Stimulated activated naive CD8-positive, alpha-beta T cell treated with anti-CD3 and anti-CD28 coated beads, Interleukin-15, Interleukin-2, amounts not matched to agents 100 U/mL and 50 U/mL, for 24 hours (primary cell): ENCODE measurements at regions not wholly inside any gene's neighbourhood (a gene's known extent, or its start where the extent isn't known, plus 50 kb on each side); places are given as distances from the start of the nearest gene placed in this dataset.

ENCODE experiments used
- ATAC-seq: fragments of 150-1000 bp; cut with Tn5 transposase; one replicate; pipeline ENCODE4 v1.10.0; 2021
- DNase-seq: peaks from one replicate; pipeline ENCODE4 v3.0.0; 2021

GRCh38 chr6:138580040-138580439 lies 80.7 kb upstream of the NHSL1 start:
- no peak for ATAC-seq
- DNase-seq: no peak

DNA sequence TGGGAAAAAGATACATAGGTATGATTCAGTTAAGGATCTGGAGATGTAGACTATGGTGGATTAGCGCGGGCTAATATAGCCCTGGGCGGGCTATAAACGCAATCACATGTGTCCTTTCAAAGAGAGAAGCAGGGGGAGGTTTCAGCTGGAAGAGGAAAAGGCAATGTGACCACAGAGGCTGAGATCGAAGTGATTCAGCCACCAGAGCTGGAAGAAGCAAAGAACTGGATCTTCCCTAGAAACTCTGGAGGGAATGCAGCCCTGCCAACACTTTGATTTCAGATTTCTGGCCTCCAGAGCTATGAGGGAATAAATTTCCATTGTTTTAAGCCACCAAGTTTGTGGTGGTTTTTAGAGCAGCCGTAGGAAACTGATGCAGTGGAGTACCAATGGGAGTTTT lies 81.5 kb upstream of the NHSL1 start:
- DNase-seq (no peak), ATAC-seq (no peak)

- DNase-seq: no peak
Observed at GRCh38 chr6:138582573-138582972, 83.3 kb upstream of the NHSL1 start.

DNA sequence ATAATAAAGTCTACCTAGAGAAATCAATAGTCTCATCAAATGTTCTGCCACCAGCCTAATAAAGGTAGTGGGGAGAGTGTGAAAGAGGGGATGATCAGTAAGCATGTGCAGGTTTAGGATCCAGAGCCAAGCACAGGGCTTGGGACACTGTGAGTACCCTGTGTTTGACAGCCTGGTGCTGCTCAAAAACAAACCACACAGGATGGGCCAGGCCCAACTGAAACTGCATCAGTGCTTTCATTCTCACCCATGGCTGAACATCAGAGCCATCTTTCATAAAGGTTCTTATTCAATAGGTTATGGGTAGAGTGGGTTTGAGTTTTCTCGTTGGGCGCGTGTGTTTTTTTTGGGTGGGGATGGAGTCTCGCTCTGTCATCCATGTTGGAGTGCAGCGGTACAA lies 87.3 kb upstream of the NHSL1 start:
- ATAC-seq (no peak), DNase-seq (no peak)

More at GRCh38 chr6:138582573-138582972, 83.3 kb upstream of the NHSL1 start:
- ATAC-seq: no peak

GRCh38 chr6:138588805-138589434 lies 89.6 kb upstream of the NHSL1 start:
- no peak for ATAC-seq
- peak; percentile 51 for DNase-seq

DNA sequence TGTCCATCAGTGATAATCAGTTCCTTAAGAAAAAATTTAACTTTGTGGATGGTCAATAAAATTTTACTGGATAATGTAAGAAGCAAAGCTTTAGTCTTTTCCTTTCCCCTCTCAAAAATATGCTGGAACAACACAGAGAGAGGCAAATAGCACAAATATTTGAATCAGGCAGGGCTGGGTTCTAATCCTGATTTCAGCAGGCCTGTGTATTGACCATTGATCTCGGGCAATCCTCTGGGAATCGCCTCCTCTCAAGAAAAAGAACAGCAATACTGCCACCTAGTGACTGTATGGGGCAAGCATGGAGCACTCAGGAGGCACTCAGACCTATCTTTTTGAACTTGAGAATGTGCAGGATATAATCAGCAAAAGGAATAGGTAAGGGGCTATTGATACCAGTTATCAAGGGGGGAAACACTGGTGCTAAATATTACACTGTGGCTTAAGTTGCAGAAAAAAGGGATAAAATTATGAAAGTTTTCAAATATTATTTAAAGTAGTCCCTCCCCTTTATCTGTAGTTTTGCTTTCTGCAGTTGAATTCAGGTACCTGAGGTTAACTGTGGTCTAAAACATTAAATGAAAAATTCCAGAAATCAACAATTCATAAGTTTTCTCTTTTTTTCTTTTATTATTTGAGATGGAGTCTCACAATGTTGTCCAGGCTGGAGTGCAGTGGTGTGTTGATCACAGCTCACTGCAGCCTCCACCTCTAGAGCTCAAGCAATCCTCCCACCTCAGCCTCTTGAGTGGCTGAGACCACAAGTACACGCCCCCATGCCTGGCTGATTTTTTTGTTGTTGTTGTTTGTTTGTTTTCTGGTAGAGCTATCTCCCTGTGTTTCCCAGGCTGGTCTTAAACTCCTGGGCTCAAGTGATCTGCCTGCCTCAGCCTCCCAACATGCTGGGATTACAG lies 91.8 kb upstream of the NHSL1 start:
- DNase-seq: peak; percentile 49
- ATAC-seq: no peak

- DNase-seq (no peak), ATAC-seq (no peak)
Observed at GRCh38 chr6:138592749-138593123, 93.4 kb upstream of the NHSL1 start.

GRCh38 chr6:138593124-138593877 lies 94.0 kb upstream of the NHSL1 start:
- peak; percentile 95 for ATAC-seq
- DNase-seq: peak; percentile 47

DNA sequence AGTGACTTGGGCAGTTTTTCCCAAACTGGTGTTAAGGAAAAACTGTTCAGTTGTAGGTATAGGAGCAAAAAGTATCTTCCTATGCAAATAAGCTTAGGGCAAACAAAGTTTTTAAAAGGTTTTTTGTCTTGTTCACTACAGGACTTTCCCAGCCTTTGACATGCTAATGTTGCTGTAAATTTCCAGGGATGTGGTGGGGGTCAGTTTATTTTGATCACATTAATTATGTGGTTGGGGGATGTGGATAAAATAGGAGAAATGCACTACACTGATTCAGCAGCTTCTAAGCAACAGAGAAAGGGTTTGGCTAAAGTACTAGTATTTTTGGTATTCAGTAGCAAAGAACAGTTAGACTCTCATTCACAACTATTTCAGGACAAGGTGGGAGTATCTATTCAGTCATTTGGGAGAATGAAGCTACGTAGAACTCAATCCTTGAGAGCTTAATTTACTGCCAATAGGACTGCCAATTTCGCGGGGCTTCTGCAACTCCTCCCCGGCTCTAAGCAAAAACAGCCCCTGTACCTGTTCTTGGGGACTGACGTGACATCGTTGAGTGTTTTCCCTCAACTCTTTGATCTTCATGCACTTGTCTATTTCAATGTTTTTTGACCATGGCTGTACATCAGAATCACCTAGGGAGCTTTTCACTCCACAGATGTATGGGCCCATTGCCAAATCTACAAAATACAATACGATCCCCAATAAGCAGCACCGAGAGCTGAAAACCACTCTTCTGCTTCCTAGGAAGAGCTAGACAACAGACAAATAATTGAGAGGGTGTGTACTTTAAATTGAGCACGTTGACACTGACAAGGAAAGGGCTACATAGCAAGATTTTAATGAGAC lies 94.8 kb upstream of the NHSL1 start:
- ATAC-seq: no peak
- no peak for DNase-seq

DNA sequence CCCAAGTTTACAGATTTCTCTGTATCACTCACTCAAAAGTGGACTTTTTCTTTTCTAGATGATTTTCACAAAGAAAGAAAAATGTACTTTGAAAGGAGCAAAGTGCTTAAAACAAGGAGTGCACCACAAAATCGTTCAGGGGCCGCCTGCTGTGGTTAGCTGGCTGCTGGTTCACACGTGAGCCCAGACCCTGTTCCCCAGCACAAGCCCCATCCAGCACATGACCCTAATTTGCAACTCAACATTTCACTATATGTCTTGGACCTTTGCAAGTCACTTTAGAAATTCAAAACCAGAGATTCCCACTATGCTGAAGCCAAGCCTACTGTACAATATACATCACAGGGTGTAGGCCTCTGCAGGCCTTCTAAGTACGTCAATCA lies 95.5 kb upstream of the NHSL1 start:
- ATAC-seq (no peak), DNase-seq (no peak)

DNA sequence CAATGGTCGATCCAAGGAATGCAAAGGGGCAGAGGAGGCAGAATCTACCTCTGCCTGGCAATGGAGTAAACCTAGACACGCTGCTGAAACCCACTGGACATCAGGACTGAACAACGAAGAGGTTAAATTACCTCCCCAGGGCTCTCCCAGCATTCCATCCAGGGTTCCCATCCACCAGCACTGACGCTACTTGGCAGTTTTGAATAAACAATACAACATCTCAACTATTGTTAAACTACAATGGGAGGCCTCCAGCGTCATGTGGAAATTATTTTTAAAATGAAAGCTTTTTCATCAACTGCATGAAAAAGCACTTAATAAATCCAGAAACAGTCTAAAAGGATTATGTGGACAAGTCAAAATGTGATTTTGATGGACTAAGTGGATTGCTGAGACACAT lies 96.8 kb upstream of the NHSL1 start:
- no peak for DNase-seq
- no peak for ATAC-seq

DNA sequence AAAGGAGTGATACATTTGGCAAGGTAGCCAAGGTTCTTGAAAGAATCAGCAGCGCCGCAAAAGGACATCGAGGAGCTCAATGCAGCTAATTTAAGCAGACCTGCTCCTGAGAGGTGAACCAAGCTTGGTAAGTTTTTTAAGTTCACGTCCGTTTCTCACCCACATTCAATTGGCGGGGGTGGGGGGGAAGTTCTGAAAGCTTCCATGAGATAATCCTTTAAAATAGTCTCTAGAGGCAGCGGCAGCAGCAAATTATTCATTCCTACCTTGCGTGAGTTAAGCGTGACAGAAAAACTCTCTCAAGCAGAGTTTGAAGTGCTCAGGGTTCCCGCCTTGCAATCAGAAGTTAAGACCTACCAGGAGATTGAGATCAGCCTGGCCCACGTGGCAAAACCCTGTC lies 97.3 kb upstream of the NHSL1 start:
- no peak for ATAC-seq

GRCh38 chr6:138597336-138597735 lies 98.0 kb upstream of the NHSL1 start:
- no peak for DNase-seq
- no peak for ATAC-seq

More for the DNA sequence above, 97.3 kb upstream of the NHSL1 start:
- no peak for DNase-seq

DNA sequence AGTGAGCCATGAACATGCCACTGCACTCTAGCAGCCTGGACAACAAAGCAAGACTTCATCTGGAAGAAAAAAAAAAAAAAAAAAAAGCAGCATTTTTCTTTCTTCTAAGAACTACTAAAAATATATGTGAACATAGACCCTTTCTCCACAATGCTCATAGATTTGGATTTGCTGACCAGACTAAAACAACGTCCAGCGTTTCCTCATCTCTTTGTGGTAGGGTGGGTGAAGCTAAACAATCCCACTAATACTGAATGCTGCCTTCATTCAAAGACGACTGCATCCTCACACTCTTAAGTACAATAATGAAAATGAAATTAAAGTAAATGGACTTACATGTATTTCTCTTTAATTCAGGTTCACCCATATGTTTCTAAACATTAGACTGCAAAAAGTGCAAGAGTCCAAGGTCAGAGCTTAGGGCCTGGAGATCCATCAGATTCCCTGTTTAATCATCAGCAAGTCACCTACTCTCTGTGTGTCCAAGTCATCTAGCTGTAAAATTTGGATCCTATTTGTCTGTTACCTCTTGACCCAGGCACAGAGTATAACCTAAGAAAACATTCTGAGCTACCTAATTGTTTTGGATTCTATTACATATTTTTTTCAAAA lies 99.4 kb upstream of the NHSL1 start:
- ATAC-seq: no peak
- DNase-seq: no peak

DNA sequence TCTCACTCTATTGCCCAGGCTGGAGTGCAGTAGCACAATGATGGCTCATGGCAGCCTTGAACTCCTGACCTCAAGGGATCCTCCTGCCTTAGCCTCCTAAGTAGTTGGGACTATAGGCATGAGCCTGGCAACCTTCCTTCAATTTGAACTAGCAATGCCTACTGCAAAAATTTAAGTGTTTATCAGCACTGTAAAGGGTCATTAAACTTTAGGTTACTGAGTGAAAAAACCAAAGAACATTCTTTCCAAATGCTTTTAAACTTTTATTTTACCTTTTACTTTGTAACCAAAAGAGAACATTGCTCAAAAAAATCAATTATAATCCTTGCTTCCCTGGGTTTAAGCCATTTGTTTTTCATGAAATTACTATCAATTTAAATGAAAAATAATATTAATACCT lies 101.0 kb upstream of the NHSL1 start:
- DNase-seq: no peak
- no peak for ATAC-seq

GRCh38 chr6:138600726-138601125 lies 101.4 kb upstream of the NHSL1 start:
- no peak for DNase-seq
- no peak for ATAC-seq

GRCh38 chr6:138601128-138601527 lies 101.8 kb upstream of the NHSL1 start:
- no peak for ATAC-seq
- DNase-seq: no peak

DNA sequence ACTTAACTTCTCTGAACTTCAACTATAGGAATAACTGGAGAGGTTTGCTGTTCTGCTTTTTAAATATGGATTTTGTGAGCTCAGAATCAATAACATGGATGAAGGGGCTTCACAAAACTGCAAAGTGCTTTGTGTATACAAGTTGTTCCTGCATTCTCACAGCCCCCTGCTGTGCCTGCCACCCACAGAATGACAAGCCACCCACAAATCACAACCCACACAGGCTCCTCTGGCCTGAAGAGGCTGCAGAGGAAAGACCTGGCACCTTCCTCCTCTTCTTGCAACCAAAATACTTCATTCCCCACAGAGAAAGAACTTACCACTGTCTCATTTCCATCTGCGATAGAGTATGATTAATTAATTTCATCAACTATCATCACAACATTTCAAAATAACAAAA lies 106.7 kb upstream of the NHSL1 start:
- DNase-seq: no peak
- no peak for ATAC-seq

GRCh38 chr6:138607478-138608433 lies 108.5 kb upstream of the NHSL1 start:
- no peak for ATAC-seq
- DNase-seq: no peak

DNA sequence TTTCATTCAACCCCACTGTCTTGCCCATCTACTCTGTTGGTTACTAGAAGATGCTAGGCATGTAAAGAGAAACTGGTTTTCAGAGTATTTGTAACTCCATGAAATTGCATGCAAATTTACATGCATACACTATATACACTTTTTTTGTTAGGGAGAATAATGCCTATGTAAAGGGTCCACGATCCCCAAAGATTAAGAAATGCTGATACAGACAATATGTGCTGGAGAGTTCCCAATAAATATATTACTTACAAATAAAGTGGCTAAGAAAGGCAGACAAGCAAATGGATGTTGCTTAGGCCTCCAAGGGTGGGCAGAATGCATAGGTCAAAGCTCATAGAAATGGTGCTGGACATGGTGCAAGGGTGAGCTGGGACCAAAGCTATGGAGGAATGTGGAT lies 109.6 kb upstream of the NHSL1 start:
- DNase-seq: no peak
- ATAC-seq: no peak
